GM19467 (cell line): ENCODE measurements at regions not wholly inside any gene's neighbourhood (a gene's known extent, or its start where the extent isn't known, plus 50 kb on each side); places are given as distances from the start of the nearest gene placed in this dataset.
A peak's percentile ranks its signal among the peaks of the same experiment; 100 is the strongest.

Experiments used
- ATAC-seq: cut with Tn5 transposase; IDR thresholded peaks from one replicate; pipeline ENCODE4 v1.9.1; 2021; ENCODE audit warnings: mild to moderate bottlenecking, moderate library complexity; ENCODE audit not compliant: unreplicated experiment

DNA sequence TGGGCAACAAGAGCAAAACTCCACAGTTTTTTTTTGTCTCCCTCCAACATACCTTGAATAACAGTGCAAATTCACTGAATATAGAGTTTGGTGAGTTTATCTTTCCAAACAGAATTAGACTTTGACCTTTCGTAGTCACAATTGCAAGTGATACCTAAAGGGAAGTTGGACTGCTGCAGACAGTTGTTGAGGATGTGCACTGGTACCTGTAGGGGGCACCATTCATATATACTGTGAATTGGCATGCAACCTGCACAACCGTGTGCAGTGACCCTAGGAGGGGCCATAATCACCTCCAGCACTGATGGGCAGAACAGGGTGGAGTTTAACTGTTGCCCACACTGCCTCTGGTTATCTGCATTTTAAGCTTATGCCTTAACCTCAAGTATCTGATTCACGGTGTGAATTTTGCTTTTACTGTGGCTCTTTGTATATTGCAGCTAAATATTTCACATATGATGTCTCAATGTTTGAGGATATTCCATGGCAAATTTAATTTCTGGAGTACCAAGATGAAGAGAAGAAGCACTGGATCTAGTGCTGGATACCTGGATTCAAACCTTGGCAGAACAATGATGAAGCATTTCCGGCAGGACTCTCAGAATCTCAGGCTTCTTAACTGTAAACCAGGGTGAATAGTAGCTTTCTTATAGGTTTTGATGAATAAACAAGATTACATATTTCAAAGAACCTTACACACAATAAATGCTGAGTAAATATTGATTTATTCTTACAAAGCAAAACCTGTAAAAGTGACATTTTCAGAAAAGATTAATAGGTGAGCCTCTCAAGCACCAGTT lies 144.3 kb downstream of the ACTBL2 start:
- ATAC-seq, result peak; percentile 61

DNA sequence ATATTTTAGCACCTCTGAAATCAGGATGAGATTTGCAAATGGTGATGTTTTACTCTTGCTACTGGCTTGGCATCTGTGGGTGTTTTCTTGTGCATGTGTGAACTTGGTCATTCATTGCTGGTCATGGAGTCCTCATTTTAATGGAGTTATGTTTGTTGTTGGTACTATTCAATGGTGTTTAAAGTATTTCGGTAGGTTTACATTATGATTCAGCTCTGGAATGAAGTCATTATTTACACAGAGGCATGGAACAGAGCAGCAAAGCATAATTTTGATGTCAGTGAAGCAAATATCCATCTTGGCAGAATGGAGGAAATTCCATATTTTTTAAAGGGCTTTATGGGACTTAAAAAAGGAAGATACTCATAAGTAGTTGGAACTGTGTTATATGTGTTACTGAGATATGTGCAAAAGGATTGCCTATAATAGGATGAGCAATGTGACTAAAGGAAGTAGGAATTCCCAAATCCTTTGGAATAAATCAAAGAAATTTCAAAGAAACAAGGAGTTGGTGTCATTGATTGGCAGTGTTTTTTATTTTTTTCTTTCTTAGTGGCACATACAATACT lies 147.4 kb downstream of the ACTBL2 start:
- no peak for ATAC-seq

- ATAC-seq, result no peak
Measured at GRCh38 chr5:57334475-57334874, 148.1 kb downstream of the ACTBL2 start.

- ATAC-seq, result no peak
Measured at GRCh38 chr5:57332361-57332760, 150.2 kb downstream of the ACTBL2 start.

DNA sequence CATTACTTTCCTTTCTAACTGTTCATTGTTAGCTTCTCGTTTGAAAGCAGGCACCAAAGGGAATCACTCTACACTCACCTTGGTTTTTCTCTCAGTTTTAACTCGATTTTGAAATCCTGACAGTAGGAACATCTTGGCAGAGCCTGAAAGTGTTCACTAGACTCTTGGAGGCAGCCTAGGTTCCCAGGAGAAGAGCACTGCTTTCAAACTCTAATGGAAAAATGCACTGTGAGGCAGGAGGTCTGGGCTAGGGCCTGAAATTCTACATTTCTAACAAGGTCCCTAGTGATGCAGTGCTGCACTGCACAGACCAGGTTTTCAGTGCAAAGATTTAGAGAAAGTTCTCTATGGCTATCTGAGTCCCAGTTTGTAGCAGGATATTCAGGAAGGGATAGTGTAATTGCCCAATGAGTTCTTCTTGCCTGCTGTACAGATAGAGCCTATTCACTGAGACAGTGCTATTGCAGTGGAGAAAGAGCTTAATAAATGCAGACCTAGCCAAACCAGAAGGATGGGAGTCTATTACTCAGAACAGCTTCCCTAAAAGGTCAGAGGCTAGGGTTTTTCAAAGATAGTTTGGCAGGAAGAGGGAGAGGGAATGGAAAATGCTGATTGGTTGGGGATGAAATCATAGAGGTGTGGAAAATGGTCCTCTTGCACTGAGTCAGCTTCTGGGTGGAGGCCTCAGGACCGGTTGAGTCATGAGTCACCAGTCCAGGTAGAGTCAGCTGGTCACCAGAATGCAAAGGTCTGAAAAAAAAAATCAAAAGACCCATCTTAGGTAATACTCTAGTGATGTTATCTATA lies 153.9 kb downstream of the GPBP1 start:
- ATAC-seq, result no peak

- ATAC-seq, result no peak
Measured at GRCh38 chr5:57325678-57326397, 152.0 kb downstream of the GPBP1 start.

DNA sequence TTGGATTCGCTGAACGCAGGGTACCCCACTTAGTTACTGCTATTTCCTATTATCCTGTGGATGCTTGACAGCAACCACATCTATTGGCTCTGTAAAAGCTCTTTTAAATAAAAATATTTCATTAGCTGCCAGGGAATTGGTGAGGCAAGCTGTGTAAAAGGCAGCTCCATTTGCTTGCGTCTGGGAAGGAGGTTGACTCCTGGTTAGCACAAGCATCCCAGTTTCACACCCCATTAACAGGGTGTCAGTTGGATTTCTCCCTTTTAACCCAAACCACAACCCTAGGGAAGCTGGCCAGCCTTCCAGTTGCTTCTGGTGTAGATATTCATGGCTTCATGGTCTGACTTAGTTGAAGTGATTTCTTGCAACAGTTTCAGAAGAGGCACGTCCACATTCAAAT lies 151.0 kb downstream of the GPBP1 start:
- no peak for ATAC-seq

DNA sequence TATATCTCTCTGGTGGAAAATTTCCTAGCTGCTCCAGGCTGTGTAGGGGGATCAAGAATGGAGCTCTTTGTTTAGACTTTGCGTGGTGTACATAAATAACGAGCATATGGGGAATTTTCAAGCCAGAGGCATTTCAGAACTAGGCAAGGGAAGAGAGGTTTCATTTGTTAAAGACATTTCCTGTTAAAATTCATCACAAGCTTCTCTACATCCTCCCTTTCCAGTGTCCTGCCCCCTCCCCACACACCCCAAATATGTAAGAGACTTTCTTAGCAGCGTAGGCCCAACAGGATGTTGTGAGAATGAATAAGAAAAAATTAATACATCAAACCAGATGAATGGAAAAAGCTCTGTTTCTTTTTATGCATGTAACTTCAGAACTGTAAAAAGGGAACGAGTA lies 150.3 kb downstream of the GPBP1 start:
- no peak for ATAC-seq

- ATAC-seq, result no peak
Measured at GRCh38 chr5:57320582-57320981, 146.7 kb downstream of the GPBP1 start.

DNA sequence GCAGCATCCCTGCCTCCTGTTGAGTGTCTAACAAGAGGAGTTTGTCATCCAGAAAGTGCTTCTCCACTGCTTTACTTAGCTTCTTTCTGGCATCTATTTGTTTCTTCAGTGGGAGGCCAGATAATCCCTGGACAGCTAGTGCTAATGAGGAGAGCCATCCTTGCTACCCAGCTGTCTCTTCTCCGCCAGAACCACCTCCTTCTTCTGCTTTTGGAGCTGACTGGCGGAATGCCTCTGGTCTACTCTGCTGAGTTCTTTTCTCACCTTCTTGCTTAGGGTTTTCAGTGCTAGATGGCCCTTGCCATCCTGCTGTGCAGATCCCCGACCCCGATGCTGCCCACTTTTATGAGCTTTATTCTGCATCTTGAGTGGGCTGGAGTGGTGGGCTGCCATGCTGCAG lies 145.8 kb downstream of the GPBP1 start:
- no peak for ATAC-seq

GRCh38 chr5:57318251-57318650 lies 144.4 kb downstream of the GPBP1 start:
- no peak for ATAC-seq

- no peak for ATAC-seq
Measured at GRCh38 chr5:57317341-57317740, 143.5 kb downstream of the GPBP1 start.

DNA sequence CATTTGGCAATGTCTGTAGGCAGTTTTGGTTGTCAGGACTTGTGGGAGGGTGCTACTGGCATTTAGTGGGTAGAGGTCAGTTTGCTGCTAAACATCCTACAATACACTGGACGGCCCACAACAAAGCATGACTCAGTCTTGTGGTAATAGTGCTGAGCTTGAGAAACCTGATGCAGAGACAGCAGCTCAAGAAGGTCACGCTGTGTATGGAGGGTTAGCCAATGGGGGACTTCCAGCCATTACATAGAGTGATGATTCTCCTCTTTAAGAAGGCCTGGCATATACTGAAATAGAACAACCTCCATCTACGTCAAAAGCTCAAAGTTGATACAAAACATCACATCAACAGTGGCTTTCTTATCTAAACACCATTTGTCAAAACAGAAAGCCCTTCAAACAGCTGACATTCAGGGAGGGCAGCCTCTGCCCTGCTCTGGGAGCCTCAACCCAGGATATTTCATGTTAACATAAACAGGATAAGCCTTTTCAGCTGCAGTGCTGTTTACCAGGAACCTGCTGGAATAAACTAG lies 143.0 kb downstream of the GPBP1 start:
- ATAC-seq, result no peak

DNA sequence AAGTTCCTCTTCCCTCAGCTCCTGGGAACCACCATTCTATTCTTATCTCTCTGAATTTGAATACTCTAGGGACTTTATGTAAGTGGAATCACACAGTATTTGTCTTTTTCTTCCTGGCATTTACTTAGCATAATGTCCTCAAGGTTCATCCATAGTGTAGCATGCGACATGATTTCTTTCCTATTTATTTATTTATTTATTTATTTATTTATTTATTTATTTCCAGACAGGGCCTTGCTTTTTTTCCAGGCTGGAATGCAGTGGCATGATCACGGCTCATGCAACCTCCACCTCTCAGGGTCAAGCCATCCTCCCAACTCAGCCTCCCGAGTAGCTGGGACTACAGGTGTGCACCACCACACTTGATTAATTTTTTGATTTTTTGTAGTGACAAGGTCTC lies 142.1 kb downstream of the GPBP1 start:
- ATAC-seq, result no peak
